ENCODE measurements at regions not wholly inside any gene's neighbourhood (a gene's known extent, or its start where the extent isn't known, plus 50 kb on each side); places are given as distances from the start of the nearest gene placed in this dataset.

DNA sequence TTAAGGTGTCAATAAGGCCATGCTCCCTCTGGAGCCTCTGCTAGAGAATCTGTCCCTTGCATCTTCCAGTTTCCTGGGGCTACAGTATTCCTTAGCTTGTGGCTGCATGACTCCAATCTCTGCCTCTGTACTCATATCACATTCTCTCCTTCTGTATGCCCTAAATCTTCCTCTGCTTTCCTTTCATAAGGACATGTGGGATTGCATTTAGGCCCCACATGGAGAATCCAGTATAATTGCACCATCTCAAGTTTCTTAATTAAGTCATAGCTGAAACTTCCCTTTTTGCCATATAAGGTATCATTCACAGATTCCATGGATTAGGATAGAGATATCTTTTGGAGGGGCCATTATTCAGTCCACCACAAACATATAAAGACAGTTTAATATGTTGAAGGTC lies 409.8 kb upstream of the TMCO5A start:
- FAIRE-seq = no peak
- no peak for TF ChIP-seq POLR2AphosphoS5 (IDR thresholded peaks at IDR 0.05; ENCODE audit: low read depth, low read length)
- no peak for TF ChIP-seq TAF1 (IDR thresholded peaks at IDR 0.05; ENCODE audit: borderline replicate concordance, low read depth, low read length)
- no peak for TF ChIP-seq POLR2A (IDR thresholded peaks at IDR 0.05; ENCODE audit: low read depth, low read length)
- DNase-seq (ENCODE audit: insufficient read length) = no peak

- no peak for FAIRE-seq
- DNase-seq (ENCODE audit: insufficient read length) = no peak
- no peak for TF ChIP-seq POLR2A (IDR thresholded peaks at IDR 0.05; ENCODE audit: low read depth, low read length)
- no peak for TF ChIP-seq TAF1 (IDR thresholded peaks at IDR 0.05; ENCODE audit: borderline replicate concordance, low read depth, low read length)
- TF ChIP-seq POLR2AphosphoS5 (IDR thresholded peaks at IDR 0.05; ENCODE audit: low read depth, low read length) = no peak
These were observed 406.0 kb upstream of the TMCO5A start for GRCh38 chr15:37528432-37528831.

DNA sequence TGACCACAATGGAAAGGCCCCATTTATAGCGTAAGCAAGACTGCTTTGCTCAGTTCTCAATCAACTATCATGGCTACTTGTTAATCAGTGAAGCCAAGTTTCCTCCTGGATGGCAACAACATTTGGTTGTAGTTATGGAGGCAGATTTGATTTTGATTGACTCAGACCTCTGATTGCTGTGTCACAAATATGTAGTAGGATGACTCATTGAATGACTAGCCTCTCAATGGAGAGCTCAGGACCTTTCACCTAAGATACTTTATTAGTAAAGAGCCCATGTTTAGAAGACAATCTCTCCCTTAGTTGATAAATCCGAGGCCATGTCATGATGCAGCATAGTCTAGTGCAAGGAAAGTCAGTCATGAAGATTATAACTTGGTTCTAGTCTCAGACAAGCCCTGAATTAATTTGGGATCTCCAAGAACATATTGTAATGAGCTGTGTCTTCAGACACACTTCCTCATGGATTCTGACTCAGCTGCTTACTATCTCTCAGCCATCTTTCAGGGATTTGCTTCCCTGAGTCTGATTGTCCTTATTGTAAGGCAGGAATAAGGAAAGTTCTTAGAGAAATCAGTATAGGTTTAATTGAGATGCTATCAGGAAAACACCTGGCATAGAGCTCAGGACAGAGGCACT lies 397.4 kb upstream of the TMCO5A start:
- FAIRE-seq (no peak), DNase-seq (ENCODE audit: insufficient read length) (no peak)
- TF ChIP-seq POLR2A (IDR thresholded peaks at IDR 0.05; ENCODE audit: low read depth, low read length) = no peak
- no peak for TF ChIP-seq TAF1 (IDR thresholded peaks at IDR 0.05; ENCODE audit: borderline replicate concordance, low read depth, low read length)
- TF ChIP-seq POLR2AphosphoS5 (IDR thresholded peaks at IDR 0.05; ENCODE audit: low read depth, low read length) = no peak

- TF ChIP-seq POLR2AphosphoS5 (IDR thresholded peaks at IDR 0.05; ENCODE audit: low read depth, low read length) (no peak), TAF1 (IDR thresholded peaks at IDR 0.05; ENCODE audit: borderline replicate concordance, low read depth, low read length) (no peak), POLR2A (IDR thresholded peaks at IDR 0.05; ENCODE audit: low read depth, low read length) (no peak)
- FAIRE-seq (no peak), DNase-seq (ENCODE audit: insufficient read length) (no peak)
These were observed 396.6 kb upstream of the TMCO5A start for GRCh38 chr15:37537802-37538201.

DNA sequence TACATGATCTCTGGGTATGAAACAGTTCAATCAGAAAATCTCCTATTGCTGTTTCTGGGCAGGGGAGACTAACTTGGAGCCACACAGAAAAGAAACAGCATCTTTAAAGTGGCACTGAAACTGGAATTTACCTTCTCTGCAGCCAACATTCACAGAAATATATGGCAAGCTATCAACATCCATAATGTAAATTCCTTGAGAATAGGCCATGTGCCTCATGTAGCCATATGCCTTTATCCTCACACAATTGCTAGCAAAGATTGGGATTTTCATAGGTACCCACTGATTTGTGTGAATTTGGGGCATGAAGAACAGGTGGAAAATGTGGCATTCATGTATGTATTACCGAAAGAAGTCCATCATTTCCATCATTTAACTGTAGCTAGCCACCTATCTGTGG lies 386.3 kb upstream of the TMCO5A start:
- FAIRE-seq = no peak
- no peak for TF ChIP-seq POLR2A (IDR thresholded peaks at IDR 0.05; ENCODE audit: low read depth, low read length)
- TF ChIP-seq TAF1 (IDR thresholded peaks at IDR 0.05; ENCODE audit: borderline replicate concordance, low read depth, low read length) = no peak
- TF ChIP-seq POLR2AphosphoS5 (IDR thresholded peaks at IDR 0.05; ENCODE audit: low read depth, low read length) = no peak
- no peak for DNase-seq (ENCODE audit: insufficient read length)

DNA sequence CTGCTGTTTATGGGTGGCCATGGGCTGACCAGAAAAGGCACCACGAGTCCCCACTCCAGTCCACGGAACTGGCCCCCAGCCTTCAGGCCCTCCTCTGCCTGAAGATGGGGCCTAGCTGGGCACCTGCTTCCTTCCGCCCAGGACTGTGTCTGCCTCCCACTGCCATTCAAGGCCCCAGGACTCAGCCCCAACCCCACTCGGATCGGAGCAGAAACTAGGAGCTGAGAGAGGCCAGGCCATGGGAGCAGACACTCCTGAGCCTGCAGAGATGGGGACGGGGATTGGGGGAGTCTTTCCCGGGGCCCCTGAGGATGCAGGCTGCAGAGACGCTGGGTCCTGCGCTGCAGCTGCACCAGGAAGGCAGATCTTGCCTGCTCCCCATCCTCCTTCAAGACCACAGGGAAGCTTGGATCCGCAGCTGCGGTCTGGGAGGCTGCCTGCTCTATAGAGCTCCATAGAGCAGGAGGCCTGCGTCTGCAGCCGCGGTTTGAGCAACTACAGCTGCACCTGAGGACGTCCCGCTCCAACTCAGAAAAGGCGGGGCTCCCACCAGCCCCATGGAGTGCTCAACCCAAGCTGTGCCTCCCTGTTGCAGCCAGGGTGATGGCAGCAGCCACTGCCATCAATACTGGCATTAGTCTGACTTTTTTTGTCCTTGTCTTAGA lies 383.9 kb upstream of the TMCO5A start:
- no peak for TF ChIP-seq POLR2AphosphoS5 (IDR thresholded peaks at IDR 0.05; ENCODE audit: low read depth, low read length)
- TF ChIP-seq POLR2A (IDR thresholded peaks at IDR 0.05; ENCODE audit: low read depth, low read length) = no peak
- no peak for TF ChIP-seq TAF1 (IDR thresholded peaks at IDR 0.05; ENCODE audit: borderline replicate concordance, low read depth, low read length)
- DNase-seq (ENCODE audit: insufficient read length) (no peak), FAIRE-seq (no peak)

DNA sequence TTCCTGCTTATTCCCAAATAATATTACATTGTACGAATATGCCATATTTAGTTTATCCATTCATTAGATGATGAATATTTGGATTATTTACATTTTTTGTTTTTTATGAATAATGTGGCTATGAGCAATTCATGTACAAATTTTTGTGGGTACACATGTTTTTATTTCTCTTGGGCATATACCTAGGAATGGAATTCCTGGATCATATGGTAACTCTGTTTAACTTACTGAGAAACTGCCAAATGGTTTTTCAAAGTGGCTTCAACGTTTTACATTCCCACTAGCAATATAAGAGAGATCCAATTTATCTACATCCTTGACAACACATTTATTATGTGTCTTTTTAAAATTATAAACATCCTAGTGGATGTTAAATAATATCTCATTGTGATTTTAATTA lies 362.0 kb upstream of the TMCO5A start:
- FAIRE-seq (no peak), DNase-seq (ENCODE audit: insufficient read length) (no peak)
- no peak for TF ChIP-seq POLR2A (IDR thresholded peaks at IDR 0.05; ENCODE audit: low read depth, low read length)
- no peak for TF ChIP-seq POLR2AphosphoS5 (IDR thresholded peaks at IDR 0.05; ENCODE audit: low read depth, low read length)

- DNase-seq (ENCODE audit: insufficient read length) = no peak
- no peak for FAIRE-seq
- TF ChIP-seq POLR2A (IDR thresholded peaks at IDR 0.05; ENCODE audit: low read depth, low read length) = no peak
- no peak for TF ChIP-seq TAF1 (IDR thresholded peaks at IDR 0.05; ENCODE audit: borderline replicate concordance, low read depth, low read length)
- TF ChIP-seq POLR2AphosphoS5 (IDR thresholded peaks at IDR 0.05; ENCODE audit: low read depth, low read length) = no peak
These were observed 359.5 kb upstream of the TMCO5A start for GRCh38 chr15:37574985-37575384.

GRCh38 chr15:37576952-37577351 lies 357.5 kb upstream of the TMCO5A start:
- DNase-seq (ENCODE audit: insufficient read length) = no peak
- no peak for FAIRE-seq
- no peak for TF ChIP-seq POLR2A (IDR thresholded peaks at IDR 0.05; ENCODE audit: low read depth, low read length)
- no peak for TF ChIP-seq TAF1 (IDR thresholded peaks at IDR 0.05; ENCODE audit: borderline replicate concordance, low read depth, low read length)
- no peak for TF ChIP-seq POLR2AphosphoS5 (IDR thresholded peaks at IDR 0.05; ENCODE audit: low read depth, low read length)

GRCh38 chr15:37581866-37582532 lies 352.4 kb upstream of the TMCO5A start:
- DNase-seq (ENCODE audit: insufficient read length) (no peak), FAIRE-seq (no peak)
- TF ChIP-seq POLR2A (IDR thresholded peaks at IDR 0.05; ENCODE audit: low read depth, low read length) = no peak
- TF ChIP-seq TAF1 (IDR thresholded peaks at IDR 0.05; ENCODE audit: borderline replicate concordance, low read depth, low read length) = no peak
- TF ChIP-seq POLR2AphosphoS5 (IDR thresholded peaks at IDR 0.05; ENCODE audit: low read depth, low read length) = no peak

GRCh38 chr15:37582852-37583251 lies 351.6 kb upstream of the TMCO5A start:
- FAIRE-seq (no peak), DNase-seq (ENCODE audit: insufficient read length) (no peak)

More at GRCh38 chr15:37582852-37583251, 351.6 kb upstream of the TMCO5A start:
- TF ChIP-seq TAF1 (IDR thresholded peaks at IDR 0.05; ENCODE audit: borderline replicate concordance, low read depth, low read length) (no peak), POLR2AphosphoS5 (IDR thresholded peaks at IDR 0.05; ENCODE audit: low read depth, low read length) (no peak), POLR2A (IDR thresholded peaks at IDR 0.05; ENCODE audit: low read depth, low read length) (no peak)
